Panc1 (cell line): ENCODE measurements at regions not wholly inside any gene's neighbourhood (a gene's known extent, or its start where the extent isn't known, plus 50 kb on each side); places are given as distances from the start of the nearest gene placed in this dataset.

Source experiments
- ATAC-seq: fragments of 200-7000 bp; cut with Tn5 transposase; 2 replicates; pipeline ENCODE4 v1.9.1; 2020; ENCODE audit warnings: mild to moderate bottlenecking, moderate library complexity
- BruUV-seq: library from RNA; stranded (reverse); fragments of 400-500 nt; replicated peaks from 2 replicates; lab custom pipeline; 2021; lab: Mats Ljungman, UMichigan
- CTCF ChIA-PET: fragments of 300-600 bp; sonication (Branson Sonifier 250); formaldehyde crosslinking; loops from one replicate; lab custom pipeline; 2022; ENCODE audit warnings: antibody characterized with exemption; lab: Charles Lee
- POLR2A ChIA-PET: fragments of 300-600 bp; sonication (Branson Sonifier 250); formaldehyde crosslinking; loops from one replicate; lab custom pipeline; 2022; ENCODE audit warnings: antibody characterized with exemption; lab: Charles Lee
- DNase-seq: peaks from one replicate; pipeline ENCODE4 v3.0.0-alpha.2; 2010; ENCODE audit warnings: low read depth, low spot score
- H3K27ac ChIP-seq: 2 replicates; pipeline ENCODE4 v1.5.1; 2011; ENCODE audit warnings: mild to moderate bottlenecking, low read length, inconsistent platforms
- H3K27me3 ChIP-seq: fragments of 200-500 bp; sonication (Bioruptor generic); 2 replicates; pipeline ENCODE4 v1.6.0; 2014; ENCODE audit warnings: low read length, inconsistent platforms; ENCODE audit not compliant: control insufficient read depth, insufficient read depth
- H3K36me3 ChIP-seq: fragments of 200-500 bp; sonication (Bioruptor generic); 2 replicates; pipeline ENCODE4 v1.5.1; 2014; ENCODE audit warnings: inconsistent platforms, mild to moderate bottlenecking, low read length, moderate library complexity; ENCODE audit not compliant: control insufficient read depth, insufficient read depth
- H3K4me1 ChIP-seq: 2 replicates; pipeline ENCODE4 v1.5.1; 2011; ENCODE audit warnings: inconsistent platforms, mild to moderate bottlenecking, low read length, moderate library complexity; ENCODE audit not compliant: control insufficient read depth, insufficient read depth
- H3K4me3 ChIP-seq, 2 experiments: 2 replicates each; pipeline ENCODE4 v1.5.1; 2011 to 2012; ENCODE audit warnings: low read depth in 2 of 2, low read length in 2 of 2, mild to moderate bottlenecking in 2 of 2, inconsistent platforms in 1 of 2, moderate library complexity in 1 of 2
- H3K9me3 ChIP-seq: fragments of 200-500 bp; sonication (Bioruptor generic); 2 replicates; pipeline ENCODE4 v1.5.1; 2014; ENCODE audit warnings: low read depth, mild to moderate bottlenecking, inconsistent platforms, low read length, moderate library complexity; ENCODE audit not compliant: control insufficient read depth, insufficient read depth
- CTCF ChIP-seq: fragments of 450-650 bp; IDR thresholded peaks from 2 replicates; pipeline ENCODE4 v1.5.1; 2017; ENCODE audit warnings: mild to moderate bottlenecking
- POLR2AphosphoS5 ChIP-seq: IDR thresholded peaks from 2 replicates; pipeline ENCODE4 v1.6.1; 2012; ENCODE audit warnings: mild to moderate bottlenecking, low read depth, low read length, moderate library complexity
- REST ChIP-seq, 2 experiments: IDR thresholded peaks; 2 replicates each; pipeline ENCODE4 v1.6.1; 2011 to 2012; ENCODE audit warnings: low read depth in 2 of 2, control low read depth in 1 of 2, low read length in 1 of 2, mild to moderate bottlenecking in 1 of 2, moderate library complexity in 1 of 2; ENCODE audit not compliant: insufficient read depth in 1 of 2
- SIN3A ChIP-seq: IDR thresholded peaks from 2 replicates; pipeline ENCODE4 v1.6.1; 2012; ENCODE audit warnings: low read depth, mild to moderate bottlenecking, low read length, moderate library complexity, borderline replicate concordance; ENCODE audit not compliant: insufficient read depth
- TCF7L2 ChIP-seq: IDR thresholded peaks from 2 replicates; pipeline ENCODE4 v1.6.1; 2011; ENCODE audit warnings: mild to moderate bottlenecking, low read depth, low read length, inconsistent platforms
- in situ Hi-C: cut with HindIII; loops from 2 replicates; pipeline ENCODE4 v1.10.0; 2016; ENCODE audit warnings: low sequenced_read_pairs, low pct_unique_long_range_greater_than_20kb
- intact Hi-C: fragments of 100-400 bp; cut with micrococcal nuclease; formaldehyde crosslinking; loops from one replicate; pipeline ENCODE4 v1.10.0; 2022; ENCODE audit not compliant: unreplicated experiment

GRCh38 chr2:154924531-154924930 is 226.0 kb downstream of the KCNJ3 start:
- ATAC-seq (no peak), DNase-seq (no peak)
- H3K27me3 ChIP-seq, result no peaks in the 10 kb centered on the region
- H3K4me3 ChIP-seq, result no peak overlapping the region
- H3K9me3 ChIP-seq, result no peaks in the 10 kb centered on the region
- TF ChIP-seq REST (IDR thresholded peaks at IDR 0.05; ENCODE audit: insufficient read depth in 1 of 2, low read depth in 2 of 2, low read length in 1 of 2) (no peak), POLR2AphosphoS5 (no peak), SIN3A (no peak), TCF7L2 (no peak)
- H3K27ac ChIP-seq, result no peak overlapping the region
- intact Hi-C loops (no loop called here), in situ Hi-C loops (no loop called here)
- ChIA-PET POLR2A (no interaction called here), CTCF (no interaction called here)
- H3K36me3 ChIP-seq, result no peaks in the 10 kb centered on the region
- no TSS peak for BruUV-seq
- H3K4me1 ChIP-seq, result no peaks in the 10 kb centered on the region

- no TSS peak for BruUV-seq
- no peaks in the 10 kb centered on the region for H3K36me3 ChIP-seq
- H3K27me3 ChIP-seq, result no peaks in the 10 kb centered on the region
- TF ChIP-seq CTCF (no peak), TCF7L2 (no peak), SIN3A (no peak), REST (IDR thresholded peaks at IDR 0.05; ENCODE audit: insufficient read depth in 1 of 2, low read depth in 2 of 2, low read length in 1 of 2) (no peak), POLR2AphosphoS5 (no peak)
- H3K27ac ChIP-seq, result no peak overlapping the region
- no peaks in the 10 kb centered on the region for H3K9me3 ChIP-seq
- H3K4me3 ChIP-seq, result no peak overlapping the region
- POLR2A ChIA-PET, result no interaction called here
- H3K4me1 ChIP-seq, result no peaks in the 10 kb centered on the region
- CTCF ChIA-PET, result no interaction called here
- no peak for ATAC-seq
- intact Hi-C loops (no loop called here), in situ Hi-C loops (no loop called here)
- no peak for DNase-seq
Measured at GRCh38 chr2:154914561-154914960, 216.1 kb downstream of the KCNJ3 start.
